ENCODE measurements at regions not wholly inside any gene's neighbourhood (a gene's known extent, or its start where the extent isn't known, plus 50 kb on each side); places are given as distances from the start of the nearest gene placed in this dataset.

- FAIRE-seq, result no peak
Measured at GRCh38 chr6:134600671-134601070, 282.8 kb upstream of the SGK1 start.

DNA sequence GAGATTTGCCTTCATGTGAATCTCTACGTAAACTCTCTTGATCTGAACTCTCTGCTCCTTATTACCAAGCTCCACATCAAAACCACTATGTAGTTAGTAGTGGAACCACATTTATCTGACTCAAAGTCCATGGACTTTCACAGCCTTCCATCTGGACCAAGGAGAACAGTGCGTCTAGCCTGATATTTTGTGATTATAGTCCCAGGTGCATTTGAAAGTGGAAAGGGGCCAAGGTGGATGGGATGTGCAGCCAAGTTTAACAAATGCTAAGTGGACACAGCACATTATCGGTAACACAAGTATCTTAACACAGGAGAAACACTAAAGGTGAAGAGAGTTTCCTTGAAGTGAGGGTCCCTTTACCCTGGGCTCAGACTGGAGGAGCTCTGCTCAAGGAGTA is 281.2 kb upstream of the SGK1 start:
- no peak for FAIRE-seq

DNA sequence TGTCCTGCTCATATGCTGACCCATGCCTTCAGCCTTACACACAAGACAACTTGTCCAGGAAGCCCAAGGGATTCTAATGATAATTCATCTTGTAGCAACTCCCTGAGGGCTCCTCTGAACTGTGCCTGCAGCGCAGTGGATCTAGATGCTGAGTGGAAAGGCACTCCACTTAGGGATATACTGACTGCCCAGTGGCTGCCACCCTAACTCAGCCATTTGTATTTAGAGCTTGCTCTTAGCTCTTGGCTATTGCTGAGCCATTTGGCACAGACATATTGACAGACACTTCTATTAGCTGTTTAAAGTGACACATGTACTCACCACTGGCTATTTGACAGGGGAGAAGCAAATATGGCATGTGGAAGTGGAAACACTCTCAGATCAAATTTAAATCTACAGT is 278.3 kb upstream of the SGK1 start:
- FAIRE-seq, result no peak

DNA sequence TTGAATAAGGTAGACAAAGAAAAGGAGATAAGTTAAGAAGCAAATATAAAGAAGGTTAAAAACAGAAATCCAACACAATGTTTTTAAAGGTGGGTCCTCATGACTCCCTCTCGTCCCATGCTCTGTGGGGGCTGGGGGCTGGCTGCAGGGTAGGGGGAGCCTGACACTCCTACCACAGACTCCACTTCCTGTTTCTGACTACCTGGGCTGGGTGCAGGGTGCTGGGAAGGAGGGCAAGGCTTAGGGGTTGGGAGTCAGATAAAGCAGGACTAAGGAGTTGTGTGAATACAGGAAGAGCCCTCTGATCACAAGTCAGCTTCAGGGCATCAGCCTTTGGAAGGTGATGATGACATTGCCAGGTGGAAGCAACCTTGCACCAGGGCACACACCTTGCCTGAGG is 277.0 kb upstream of the SGK1 start:
- FAIRE-seq, result no peak

GRCh38 chr6:134593887-134594286 is 276.0 kb upstream of the SGK1 start:
- no peak for FAIRE-seq

DNA sequence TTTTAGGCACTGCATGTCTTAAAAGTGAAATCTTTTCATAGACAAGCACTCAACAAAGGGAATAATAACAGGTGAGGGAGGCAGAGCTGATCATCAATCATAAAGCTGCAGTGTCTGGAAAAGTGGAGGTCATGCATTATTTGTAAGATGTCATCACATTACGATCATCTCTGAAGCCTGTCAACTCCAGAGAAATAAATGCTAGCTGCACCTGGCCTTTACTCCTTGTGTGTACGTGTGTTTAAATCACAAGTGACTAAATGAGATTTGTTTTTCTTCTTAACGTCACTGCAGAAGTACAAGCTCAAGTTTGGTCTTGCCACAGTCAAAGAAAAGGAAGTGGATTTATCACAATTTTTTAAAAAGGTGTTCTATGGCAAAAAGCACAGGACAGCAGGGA is 275.5 kb upstream of the SGK1 start:
- no peak for FAIRE-seq

GRCh38 chr6:134593024-134593423 is 275.1 kb upstream of the SGK1 start:
- FAIRE-seq, result no peak

DNA sequence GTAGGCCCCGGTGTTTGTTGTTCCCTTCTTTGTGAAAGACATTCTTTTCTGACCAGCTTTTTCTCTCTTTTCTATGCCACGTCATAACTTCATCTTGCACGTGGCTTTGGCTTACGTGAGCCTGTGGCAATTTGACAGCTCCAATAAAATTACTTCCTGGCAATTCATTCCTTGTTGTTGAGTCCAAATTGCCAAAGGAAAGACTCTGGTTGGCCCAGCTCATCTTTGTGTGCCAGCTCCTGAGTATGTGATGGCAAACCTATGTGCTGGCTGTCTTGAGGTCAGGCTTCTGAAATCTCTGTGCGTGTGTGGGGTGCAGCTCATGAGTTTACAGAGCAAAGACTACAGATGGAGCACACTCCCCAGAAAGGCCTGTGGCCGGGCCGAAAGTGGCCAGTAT is 272.5 kb upstream of the SGK1 start:
- FAIRE-seq, result no peak

DNA sequence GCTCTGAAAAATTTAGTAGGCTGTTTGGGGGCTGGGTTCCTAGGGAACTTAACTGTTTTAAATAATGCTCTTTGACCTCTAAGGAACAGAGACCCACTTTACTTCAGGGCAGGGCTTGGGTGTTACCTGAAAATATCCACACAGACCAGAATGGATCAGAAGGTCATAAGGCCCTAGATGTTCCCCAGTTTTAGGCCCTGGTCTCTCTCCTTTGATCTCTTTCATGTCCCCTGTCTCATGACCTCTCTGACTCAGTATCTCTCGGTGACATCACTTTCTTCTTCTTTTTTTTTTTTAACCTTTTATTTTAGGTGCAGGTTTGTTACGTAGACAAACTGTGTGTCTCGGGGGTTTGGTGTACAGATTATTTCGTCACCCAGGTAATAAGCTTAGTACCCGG is 272.1 kb upstream of the SGK1 start:
- FAIRE-seq, result no peak

- no peak for FAIRE-seq
Measured at GRCh38 chr6:134589512-134589911, 271.6 kb upstream of the SGK1 start.

GRCh38 chr6:134588267-134588666 is 270.4 kb upstream of the SGK1 start:
- no peak for FAIRE-seq

- no peak for FAIRE-seq
Measured at GRCh38 chr6:134585517-134585873, 267.6 kb upstream of the SGK1 start.

DNA sequence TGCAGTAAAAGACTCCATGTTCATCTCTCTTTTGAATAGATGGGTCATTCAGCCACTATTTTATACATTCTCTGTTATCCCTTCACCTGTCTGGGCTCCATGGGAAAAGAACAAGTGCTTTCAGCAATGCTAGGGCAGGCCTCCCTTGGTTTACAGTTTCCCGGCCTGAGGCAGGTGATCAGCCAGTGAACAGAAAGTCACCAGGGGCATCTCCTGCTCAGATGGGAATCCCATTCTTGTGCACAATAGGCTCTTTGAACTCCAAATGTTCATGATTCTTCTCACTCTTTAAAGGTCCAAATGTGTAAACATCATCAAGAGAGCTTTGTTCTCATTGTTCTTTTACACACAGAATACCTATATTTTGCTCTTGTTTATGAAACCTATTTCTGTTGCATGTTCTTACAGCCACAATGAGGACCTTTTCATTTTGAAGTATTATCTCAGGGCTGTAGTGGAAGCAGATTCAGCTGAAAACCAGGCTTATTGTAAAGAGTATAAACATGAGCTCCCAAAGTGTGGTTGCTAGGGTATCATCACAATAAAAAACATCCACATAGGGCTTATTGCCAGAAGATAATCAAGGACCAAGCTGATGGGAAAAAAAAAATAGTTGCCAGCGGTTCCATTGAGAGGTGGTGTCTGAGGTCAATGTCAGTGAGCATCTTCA is 267.1 kb upstream of the SGK1 start:
- FAIRE-seq, result no peak

- FAIRE-seq, result no peak
Measured at GRCh38 chr6:134577998-134578397, 260.1 kb upstream of the SGK1 start.

- no peak for FAIRE-seq
Measured at GRCh38 chr6:134575221-134575620, 257.3 kb upstream of the SGK1 start.

DNA sequence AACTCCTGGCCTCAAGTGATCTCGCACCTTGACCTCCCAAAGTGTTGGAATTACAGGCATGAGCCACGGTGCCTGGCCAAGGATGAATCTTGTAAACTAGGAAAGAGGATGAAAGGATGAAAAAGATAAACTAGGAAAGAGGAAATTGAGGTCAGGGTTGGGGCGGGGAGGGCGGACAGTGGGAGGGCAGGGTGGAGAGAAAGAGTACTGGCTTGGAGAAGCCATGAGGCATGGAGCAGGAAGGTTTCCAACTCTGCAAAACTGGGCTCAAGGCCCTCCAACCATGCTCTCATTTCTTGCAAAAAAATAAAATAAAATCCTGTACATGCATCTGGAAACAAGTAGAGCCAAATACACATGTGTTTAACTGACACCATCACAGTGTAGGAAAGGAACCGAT is 256.6 kb upstream of the SGK1 start:
- FAIRE-seq, result no peak

DNA sequence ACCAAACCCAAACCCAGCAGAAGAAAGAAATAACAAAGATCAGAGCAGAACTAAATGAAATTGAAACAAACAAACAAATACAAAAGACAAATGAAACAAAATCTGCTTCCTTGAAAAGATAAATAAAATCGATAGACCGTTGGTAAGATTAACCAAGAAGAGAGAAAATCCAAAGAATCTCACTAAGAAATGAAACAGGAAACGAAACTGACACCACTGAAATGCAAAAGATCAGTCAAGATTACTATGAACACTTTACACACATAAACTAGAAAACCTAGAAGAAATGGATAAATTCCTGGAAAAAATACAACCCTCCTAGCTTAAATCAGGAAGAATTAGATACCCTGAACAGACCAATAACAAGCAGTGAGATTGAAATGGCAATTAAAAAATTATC is 252.1 kb upstream of the SGK1 start:
- FAIRE-seq, result peak; percentile 18

DNA sequence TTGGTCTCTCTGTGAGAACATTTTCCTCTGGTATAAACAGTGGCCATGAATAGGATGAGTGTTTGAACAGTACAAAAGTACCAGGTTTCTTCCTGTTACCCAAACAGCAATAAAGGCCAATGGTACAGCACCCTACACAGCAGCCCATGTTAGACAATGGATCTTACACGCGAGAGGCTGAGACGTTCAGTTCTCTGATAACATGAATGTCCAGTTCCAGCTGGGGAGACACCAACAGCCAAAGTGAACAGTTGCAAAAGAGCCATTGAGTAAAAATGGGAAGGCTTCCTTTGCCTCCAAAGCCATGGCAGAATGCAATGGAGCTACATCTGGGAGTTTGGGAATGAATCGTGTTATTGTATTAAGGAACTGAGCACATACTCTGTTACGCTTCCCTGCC is 246.8 kb upstream of the SGK1 start:
- FAIRE-seq, result no peak

- no peak for FAIRE-seq
Measured at GRCh38 chr6:134560019-134560418, 242.1 kb upstream of the SGK1 start.

DNA sequence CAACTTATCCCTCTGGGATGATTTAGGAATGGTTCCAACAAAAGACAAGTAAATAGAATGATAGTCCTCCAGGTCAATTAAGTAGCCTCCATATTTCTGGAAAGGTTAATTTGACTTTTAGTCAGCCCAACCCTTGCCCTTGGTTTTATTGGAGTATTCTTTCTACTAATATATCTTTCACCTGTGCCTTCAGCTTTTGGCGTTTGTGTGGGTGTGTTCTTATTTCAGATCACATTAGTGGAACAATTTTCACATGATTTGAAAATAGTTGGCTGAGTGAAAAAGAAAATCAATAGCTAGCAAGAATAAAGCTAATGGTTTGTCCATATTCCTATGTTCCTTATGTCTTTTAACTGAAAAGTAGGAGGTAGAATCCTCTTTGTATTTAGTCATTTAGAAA is 239.6 kb upstream of the SGK1 start:
- no peak for FAIRE-seq

GRCh38 chr6:134555672-134556071 is 237.8 kb upstream of the SGK1 start:
- no peak for FAIRE-seq

DNA sequence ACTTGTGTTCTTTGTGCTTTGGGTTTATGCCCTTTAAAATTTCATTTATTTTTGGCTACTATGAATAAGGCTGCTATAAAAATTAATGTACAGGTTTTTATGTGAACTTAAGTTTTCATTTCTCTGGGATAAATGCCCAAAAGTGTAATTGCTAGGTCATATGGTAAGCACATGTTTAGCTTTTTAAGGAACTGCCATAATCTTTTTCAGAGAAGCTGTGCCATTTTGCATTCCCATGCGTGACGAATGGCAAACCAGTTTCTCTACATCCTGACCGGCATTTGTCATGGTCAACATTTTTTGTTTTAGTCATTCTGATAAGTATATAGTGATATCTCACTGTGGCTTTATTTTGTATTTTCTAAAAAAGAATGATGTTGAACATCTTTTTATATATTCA is 236.0 kb upstream of the SGK1 start:
- FAIRE-seq, result no peak

DNA sequence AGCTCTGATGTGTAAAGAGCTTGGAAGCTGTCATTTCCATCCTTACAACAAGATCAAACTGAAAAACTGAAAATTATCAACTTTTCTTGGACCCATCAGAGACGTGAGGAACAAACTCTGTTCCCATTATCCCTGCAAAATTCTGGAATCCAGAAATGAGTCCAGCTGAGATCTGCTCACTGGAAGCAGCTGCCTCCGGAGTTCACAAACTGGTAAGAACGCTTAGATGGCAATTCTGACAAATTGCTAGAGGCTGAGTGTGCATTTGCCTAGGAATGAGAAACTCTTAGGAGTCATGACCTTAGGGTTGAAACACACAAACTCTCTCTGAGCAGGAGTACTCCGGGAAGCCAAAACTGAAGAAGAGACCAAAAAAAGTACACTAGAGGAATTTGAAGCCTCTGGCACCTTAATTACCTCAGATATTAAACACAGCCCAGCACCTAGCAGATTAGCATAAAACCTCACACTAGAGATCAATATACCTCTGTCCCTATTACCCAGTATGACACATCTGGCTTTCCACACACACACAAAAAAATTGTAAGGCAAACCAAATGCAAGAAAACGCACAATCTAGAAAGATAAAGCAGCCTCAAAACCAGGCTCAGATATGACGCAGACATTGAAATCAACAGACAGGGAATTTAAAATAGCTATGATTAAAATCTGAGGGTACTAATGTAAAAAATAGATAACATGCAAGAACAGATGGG is 233.5 kb upstream of the SGK1 start:
- FAIRE-seq, result no peak

GRCh38 chr6:134550604-134551003 is 232.7 kb upstream of the SGK1 start:
- FAIRE-seq, result no peak

GRCh38 chr6:134549854-134550253 is 231.9 kb upstream of the SGK1 start:
- FAIRE-seq, result no peak

Measured in colon (tissue), 2 donors.